IMR-90 (cell line): ENCODE measurements at regions not wholly inside any gene's neighbourhood (a gene's known extent, or its start where the extent isn't known, plus 50 kb on each side); places are given as distances from the start of the nearest gene placed in this dataset.

Experiments used
- BHLHE40 ChIP-seq: fragments of 150-350 bp; IDR thresholded peaks from 2 replicates; pipeline ENCODE4 v1.6.1; 2016; ENCODE audit warnings: mild to moderate bottlenecking, low read depth, low read length
- CEBPB ChIP-seq: IDR thresholded peaks from 2 replicates; pipeline ENCODE4 v1.6.1; 2012; ENCODE audit warnings: low read depth, low read length, improper control_type of control experiment
- NFE2L2 ChIP-seq: fragments of 150-350 bp; IDR thresholded peaks from 2 replicates; pipeline ENCODE4 v1.6.1; 2016; ENCODE audit warnings: low read depth, mild to moderate bottlenecking, low read length
- POLR2A ChIP-seq: IDR thresholded peaks from 2 replicates; pipeline ENCODE4 v1.6.1; 2012; ENCODE audit warnings: mild to moderate bottlenecking, low read depth, low read length
- RAD21 ChIP-seq: IDR thresholded peaks from 2 replicates; pipeline ENCODE4 v1.6.1; 2012; ENCODE audit warnings: low read length, improper control_type of control experiment
- RCOR1 ChIP-seq: IDR thresholded peaks from 2 replicates; pipeline ENCODE4 v1.6.1; 2012; ENCODE audit warnings: mild to moderate bottlenecking, low read length, improper control_type of control experiment; ENCODE audit not compliant: insufficient replicate concordance
- RFX5 ChIP-seq: IDR thresholded peaks from 2 replicates; pipeline ENCODE4 v1.8.0; 2012; ENCODE audit warnings: low read depth, mild to moderate bottlenecking, low read length, moderate library complexity
- TF ChIP-seq, protein P1 (sequence below): conservative IDR thresholded peaks from 2 replicates; pipeline ENCODE4 v1.5.1; 2012; ENCODE audit warnings: mild to moderate bottlenecking, low read depth, low read length, improper control_type of control experiment

DNA sequence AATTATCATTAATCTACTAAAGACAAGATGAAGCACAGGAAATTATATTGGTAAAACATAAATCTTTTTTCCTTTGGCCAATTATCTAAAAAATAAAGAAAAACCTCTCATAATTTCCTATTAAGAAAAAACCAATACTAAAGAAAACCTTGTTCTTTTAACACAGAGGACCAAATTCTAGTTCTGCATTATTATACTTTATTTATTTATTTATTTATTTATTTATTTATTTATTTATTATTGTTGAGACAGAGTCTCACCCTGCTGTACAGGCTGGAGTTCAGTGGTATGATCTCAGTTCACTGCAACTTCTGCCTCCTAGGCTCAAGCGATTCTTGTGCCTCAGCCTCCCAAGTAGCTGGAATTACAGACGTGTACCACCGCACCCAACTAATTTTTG, 377.8 kb upstream of the ADAMTS16 start:
- TF ChIP-seq, protein P1, sequence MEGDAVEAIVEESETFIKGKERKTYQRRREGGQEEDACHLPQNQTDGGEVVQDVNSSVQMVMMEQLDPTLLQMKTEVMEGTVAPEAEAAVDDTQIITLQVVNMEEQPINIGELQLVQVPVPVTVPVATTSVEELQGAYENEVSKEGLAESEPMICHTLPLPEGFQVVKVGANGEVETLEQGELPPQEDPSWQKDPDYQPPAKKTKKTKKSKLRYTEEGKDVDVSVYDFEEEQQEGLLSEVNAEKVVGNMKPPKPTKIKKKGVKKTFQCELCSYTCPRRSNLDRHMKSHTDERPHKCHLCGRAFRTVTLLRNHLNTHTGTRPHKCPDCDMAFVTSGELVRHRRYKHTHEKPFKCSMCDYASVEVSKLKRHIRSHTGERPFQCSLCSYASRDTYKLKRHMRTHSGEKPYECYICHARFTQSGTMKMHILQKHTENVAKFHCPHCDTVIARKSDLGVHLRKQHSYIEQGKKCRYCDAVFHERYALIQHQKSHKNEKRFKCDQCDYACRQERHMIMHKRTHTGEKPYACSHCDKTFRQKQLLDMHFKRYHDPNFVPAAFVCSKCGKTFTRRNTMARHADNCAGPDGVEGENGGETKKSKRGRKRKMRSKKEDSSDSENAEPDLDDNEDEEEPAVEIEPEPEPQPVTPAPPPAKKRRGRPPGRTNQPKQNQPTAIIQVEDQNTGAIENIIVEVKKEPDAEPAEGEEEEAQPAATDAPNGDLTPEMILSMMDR: no peak
- TF ChIP-seq NFE2L2: no peak
- TF ChIP-seq POLR2A: no peak
- TF ChIP-seq RAD21: no peak
- no peak for TF ChIP-seq CEBPB
- TF ChIP-seq RFX5: no peak
- TF ChIP-seq RCOR1: no peak
- no peak for TF ChIP-seq BHLHE40
